ENCODE measurements at regions not wholly inside any gene's neighbourhood (a gene's known extent, or its start where the extent isn't known, plus 50 kb on each side); places are given as distances from the start of the nearest gene placed in this dataset.

DNA sequence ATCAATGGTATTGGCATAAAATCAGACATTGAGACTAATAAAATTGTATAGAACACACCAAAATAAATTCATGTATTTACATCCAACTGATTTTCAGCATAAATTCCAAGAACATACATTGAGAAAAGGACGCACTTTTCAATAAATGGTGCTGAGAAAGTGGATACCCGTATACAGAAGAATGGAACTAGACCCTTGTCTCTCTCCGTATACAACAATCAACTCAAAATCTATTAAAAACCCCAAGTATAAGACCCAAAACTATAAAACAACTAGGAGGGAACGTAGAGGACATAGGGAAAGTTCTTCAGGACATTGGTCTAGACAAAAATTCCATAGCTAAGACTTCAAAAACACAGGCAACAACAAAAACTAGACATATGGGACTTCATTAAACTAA lies 97.4 kb downstream of the GGTLC2 start:
- no peak overlapping the region for H3K4me3 ChIP-seq (ENCODE audit: low read depth, low read length)
- DNase-seq (ENCODE audit: low read depth) = no peak

DNA sequence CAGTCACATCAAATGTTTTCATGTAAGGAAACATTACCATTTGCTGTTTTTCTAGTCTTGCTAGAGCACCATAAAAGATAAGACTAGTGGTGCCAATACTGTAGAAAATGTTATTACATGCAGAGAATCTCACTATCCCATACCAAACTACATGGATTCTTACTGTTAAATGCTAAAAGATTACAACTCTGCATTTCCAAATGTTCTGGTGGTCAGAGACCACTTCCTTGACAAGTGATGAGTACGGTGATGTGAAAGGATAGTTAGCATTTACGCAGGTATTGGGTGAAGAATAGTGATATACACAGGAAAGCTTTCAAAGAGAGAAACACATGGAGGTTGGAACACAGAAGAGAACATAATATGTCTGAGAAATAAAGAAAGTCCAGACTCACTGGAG lies 98.2 kb downstream of the GGTLC2 start:
- no peak overlapping the region for H3K4me3 ChIP-seq (ENCODE audit: low read depth, low read length)
- DNase-seq (ENCODE audit: low read depth) = no peak

DNA sequence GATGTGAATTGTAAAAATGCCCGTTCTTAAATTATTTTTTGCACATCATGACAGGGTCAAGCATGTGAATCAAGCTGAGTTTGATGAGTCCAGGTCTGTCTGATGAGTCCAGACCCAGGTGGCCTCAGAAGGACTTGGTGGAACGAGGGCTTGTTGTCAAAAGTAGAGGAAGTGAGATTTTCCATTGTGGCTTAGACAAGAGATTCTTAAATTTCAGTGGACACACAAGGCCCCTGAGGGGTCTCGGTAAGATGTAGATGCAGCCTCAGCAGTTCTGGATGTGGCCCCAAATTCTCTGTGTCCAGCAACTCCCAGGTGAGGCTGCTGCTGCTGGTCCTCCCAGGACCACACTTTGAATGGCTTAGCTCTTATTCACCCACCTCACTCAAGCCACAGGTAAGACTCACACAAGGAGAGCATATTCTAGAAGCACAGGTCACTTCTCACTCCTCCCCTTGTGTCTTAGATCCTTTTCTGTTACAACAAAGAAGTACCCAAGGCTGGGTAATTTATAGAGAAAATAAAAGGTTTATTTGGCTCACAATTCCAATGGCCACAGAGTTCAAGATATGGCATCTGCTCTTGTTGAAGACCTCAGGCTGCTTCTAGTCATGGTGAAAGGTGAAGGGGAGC lies 98.8 kb downstream of the GGTLC2 start:
- no peak for DNase-seq (ENCODE audit: low read depth)
- H3K4me3 ChIP-seq (ENCODE audit: low read depth, low read length) = no peak overlapping the region

DNA sequence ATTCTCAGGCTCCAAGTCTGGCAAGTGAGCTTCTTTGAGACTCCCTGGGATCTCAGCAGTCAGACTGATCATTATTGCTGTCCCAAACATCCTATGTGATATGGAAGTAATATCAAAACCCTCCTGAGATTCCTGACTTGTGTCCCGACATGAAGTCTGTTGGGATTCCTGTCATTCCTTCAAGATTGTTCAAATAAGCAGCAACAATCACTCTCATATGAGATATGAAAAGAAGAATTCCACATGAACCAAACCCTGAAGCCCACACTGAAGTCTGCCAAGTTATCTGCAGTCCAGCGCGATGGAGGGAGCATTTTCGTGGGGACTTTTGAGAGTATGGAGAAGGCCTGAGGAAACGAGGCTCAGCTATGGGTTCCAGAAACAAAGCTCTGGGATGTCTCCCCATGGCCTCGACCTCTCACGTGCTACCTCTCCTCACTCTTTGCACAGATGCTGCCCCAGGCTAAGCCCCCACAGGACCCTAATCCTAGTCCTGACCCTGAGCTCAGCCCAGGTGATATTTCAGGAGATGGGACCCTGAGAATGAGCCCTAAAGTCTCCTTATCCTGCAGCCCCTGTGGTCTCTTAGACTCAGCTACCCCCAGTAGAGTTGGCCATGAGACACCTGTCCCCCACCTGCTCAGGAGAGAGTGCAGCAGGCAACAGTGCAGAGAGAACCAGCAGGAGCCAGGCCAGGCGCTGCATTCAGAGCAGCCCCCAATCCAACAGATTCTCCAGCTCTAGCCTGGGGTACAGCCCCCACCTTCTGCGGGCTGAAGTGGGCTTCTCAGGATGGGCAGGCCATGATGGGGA lies 100.2 kb downstream of the GGTLC2 start:
- no peak overlapping the region for H3K4me3 ChIP-seq (ENCODE audit: low read depth, low read length)
- no peak for DNase-seq (ENCODE audit: low read depth)

DNA sequence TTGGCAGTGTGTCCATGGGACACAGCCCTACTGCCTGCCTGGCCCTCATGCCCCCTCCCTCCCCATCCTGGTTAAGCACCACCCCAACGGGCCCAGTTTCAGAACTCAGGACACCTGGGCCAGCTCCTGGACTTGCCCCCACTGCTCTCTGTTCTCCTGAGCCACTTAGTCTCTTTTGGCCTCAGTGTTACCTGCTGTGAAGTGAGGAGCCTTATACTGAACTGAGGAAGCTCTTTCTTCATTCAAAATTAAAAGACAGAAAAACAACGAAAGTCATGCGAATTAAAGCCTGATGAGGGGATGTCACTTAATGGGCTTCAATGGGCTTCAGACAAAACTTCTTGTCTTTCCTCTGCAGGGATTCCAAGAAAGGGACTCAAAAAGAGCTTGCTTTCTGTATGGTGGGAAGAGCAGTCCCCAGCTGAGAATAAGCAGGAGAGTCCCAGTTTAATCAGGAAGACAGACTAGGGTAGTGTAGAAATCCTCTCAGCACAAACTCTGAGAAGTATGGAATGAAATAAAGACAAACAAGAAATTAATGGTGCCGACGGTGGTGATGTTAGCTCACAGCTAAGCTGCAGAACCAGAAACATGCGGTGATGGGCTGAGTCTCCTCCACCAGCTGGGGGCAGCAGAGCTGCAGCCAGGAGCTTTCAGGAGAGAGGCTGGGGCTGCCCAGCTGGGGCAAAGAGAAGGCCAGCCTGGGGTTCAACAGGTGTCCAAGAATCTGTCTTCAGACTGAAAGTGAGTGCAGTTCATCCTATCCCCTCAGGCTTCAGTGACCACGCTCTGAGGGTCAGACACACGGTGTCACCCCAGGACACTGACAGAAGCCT lies 101.0 kb downstream of the GGTLC2 start:
- no peak for DNase-seq (ENCODE audit: low read depth)
- H3K4me3 ChIP-seq (ENCODE audit: low read depth, low read length) = no peak overlapping the region

DNA sequence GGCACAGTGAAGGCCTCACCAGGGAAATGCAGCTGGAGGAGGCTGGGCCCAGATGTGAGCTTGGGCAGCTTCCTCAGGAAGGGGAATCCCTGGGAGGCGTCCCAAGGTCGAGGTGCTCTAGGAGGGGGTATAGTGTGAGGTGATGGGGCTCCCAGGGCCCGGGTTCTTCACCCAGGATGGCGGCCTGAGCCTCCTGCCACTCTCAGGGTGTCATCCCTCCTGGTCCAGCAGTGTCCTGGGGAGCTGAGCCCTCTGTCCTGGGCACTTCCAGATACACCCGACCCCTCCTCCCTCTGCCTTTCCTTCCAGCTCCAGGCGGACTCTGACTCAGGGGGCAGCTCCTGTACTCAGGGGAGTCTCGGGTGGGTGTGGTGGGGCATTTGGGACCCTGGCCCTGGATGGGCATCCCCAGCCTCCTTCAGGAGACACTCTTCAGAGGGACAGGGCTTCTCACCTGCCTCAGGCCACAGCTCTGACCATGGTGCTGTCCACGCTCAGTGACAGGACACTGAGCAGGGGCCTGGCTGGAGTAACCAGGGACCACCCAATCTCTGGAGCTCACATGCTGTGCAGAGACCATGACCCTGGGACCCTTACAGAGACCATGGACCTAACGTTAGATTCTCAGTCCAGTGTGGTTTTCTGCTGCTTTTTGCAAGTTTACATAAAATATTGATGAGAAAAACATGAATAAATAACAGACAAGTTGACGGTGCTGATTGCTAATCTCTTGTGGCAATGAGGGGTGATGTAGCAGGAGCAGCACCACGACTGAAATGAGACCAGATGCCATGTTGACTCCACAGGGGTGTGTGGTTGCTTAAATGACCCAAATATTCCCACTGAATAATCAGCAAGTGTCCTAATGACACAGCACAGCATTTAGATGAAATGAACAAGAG lies 101.9 kb downstream of the GGTLC2 start:
- H3K4me3 ChIP-seq (ENCODE audit: low read depth, low read length) = no peak overlapping the region
- DNase-seq (ENCODE audit: low read depth) = no peak

DNA sequence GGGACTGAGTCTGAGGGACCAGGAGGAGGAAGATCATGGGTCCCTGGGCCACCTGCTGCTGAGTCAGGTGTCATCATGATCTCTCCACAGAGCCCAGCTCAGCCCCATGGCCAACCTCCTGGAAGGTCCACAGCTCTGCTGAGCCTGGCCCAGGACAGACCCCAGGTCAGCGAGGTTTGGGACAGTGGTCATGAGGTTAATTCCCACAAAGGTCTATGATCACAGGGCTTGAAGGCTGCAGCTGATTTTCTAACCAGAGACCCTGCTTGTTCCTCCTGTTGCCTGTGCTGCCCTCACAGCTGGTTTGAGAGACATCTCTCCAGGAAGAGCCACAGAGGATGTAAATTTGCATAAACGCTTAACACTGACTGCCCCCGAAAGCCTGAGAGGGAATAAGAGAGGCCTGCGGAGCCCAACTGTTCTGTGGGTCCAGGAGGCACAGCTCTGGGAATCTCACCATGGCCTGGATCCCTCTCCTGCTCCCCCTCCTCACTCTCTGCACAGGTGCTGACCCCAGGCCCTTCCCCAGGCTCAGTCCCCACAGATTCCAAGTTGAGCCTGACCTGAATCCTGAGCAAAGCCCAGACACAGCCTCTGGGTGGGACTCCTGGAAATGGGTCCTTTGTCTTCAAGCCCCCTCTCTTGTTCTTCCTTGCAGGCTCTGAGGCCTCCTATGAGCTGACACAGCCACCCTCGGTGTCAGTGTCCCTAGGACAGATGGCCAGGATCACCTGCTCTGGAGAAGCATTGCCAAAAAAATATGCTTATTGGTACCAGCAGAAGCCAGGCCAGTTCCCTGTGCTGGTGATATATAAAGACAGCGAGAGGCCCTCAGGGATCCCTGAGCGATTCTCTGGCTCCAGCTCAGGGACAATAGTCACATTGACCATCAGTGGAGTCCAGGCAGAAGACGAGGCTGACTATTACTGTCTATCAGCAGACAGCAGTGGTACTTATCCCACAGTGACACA lies 102.8 kb downstream of the GGTLC2 start:
- no peak overlapping the region for H3K4me3 ChIP-seq (ENCODE audit: low read depth, low read length)
- no peak for DNase-seq (ENCODE audit: low read depth)

DNA sequence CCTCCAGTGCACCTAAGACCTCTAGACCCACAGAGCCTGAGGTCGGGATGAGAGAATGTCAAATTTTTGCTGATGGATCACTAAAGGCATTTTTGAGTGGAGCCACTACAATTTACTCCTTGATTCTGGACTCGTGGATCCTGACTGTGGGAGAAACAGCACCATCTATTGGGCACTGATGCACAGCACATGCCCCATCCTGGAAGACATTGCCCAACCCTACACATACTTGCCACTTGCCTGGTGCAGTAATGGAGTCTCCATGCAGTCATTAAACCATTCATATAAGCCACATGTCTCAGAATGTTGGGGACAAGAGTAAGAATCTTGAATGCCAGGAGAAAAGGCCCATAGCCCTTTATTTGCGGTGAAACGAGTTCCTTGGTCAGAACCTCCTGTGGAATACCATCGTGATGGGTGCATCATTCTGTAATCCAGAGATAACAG lies 103.9 kb downstream of the GGTLC2 start:
- no peak overlapping the region for H3K4me3 ChIP-seq (ENCODE audit: low read depth, low read length)
- DNase-seq (ENCODE audit: low read depth) = peak; percentile 19

DNA sequence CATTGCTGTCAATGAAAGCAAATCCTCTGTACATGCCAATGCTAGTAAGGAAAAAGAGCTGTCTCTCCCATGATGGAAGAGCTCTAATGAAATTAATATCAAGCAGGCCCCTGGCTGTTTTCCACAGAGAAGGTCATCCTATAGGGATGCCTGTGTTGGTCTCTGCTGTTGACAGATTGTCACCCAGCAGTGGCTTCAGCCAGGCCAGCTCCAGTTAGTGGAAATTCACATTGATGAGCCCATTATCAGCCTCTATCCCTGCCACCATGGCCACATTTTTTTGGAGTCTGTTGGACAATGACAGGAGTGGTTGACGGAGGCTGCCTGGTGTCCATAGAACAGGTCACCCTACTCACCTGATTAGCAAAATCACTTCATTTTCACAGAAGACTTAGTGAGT lies 104.3 kb downstream of the GGTLC2 start:
- H3K4me3 ChIP-seq (ENCODE audit: low read depth, low read length) = no peak overlapping the region
- no peak for DNase-seq (ENCODE audit: low read depth)

DNA sequence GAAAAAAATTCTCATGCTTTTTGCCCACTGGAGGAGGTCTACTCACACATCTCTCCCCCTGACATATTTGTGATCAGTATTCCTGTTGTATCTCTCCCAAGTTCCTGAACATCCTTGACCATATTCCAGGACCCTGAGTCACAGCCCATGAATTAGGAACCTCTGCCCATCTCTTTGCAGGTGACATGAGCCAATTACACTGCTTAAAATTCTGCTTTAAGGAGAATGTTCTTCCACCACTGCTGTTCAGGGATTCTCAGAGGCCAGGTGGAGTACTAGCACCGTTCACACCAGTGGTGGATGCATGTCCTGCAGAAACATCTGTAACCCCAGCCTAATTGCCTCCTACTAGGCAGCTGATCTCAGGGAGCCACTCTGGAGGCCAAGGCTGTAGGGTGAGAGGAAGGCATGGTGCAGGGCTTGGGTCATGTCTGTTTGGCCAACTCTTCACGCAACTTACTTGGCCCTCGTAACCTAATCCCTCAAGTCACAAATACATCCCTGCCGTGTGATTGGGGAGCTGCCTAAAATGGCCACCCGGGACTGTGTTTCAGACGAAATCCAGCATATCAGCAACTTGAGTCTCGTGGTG lies 104.8 kb downstream of the GGTLC2 start:
- no peak for DNase-seq (ENCODE audit: low read depth)
- no peak overlapping the region for H3K4me3 ChIP-seq (ENCODE audit: low read depth, low read length)

DNA sequence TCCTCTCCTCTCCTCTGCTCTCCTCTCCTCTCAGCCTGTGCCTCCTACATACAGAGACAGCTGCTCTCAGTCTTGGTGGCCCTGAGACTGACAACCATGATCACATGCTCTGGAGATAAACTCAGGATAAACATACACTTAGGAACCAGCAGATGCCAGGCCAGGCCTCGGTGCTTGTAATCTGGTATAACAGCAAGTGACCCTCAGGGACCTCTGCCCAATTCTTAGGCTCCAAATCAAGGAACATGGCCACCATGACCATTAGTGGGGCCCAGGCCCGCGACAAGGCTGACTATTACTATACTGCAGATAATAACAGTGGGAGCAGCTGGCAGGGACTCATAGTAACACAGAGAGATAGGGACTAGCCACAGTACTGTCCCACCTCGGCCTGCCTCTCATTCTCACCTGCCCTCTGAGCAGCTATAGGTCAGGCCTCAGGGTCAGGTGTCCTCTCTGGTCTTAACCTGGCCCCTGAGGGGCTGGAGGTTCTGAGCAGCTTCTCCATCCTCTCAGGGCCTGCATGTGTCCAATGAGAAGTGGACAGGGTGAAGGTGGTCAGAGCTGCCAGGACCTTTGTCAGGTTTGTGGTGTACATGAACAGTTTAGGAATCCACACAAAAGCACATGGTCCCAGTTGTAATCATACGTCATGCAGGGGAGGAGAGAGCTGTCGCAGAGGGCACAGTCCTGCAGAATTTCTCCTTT lies 106.1 kb downstream of the GGTLC2 start:
- no peak overlapping the region for H3K4me3 ChIP-seq (ENCODE audit: low read depth, low read length)
- no peak for DNase-seq (ENCODE audit: low read depth)

DNA sequence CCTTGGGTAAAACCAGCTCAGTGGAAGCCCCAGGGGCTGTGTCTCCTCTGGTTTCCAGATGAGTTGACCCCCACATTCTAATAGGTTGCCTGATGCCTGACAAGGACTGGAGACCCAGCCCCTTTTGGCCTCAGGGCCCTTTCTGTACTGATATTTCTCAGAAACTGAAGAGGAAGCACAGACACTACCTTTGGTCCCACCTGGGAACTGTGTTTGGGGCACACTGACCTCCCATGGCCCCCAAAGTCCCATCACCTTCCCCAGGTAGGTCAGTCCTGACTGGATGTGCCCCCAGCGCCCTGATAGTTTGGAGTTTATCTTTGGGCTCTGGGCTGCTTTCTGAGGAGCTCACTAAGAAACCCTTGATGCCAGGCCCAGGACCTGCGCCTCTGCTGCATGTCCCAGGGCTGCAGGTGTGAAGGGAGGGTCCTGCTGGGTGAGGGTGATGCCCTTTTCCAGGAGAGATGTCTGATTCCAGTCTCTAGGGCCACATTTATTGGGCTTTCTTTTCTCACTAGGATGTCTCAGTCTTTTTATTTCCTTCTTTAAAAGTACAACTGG lies 106.7 kb downstream of the GGTLC2 start:
- no peak overlapping the region for H3K4me3 ChIP-seq (ENCODE audit: low read depth, low read length)
- no peak for DNase-seq (ENCODE audit: low read depth)

DNA sequence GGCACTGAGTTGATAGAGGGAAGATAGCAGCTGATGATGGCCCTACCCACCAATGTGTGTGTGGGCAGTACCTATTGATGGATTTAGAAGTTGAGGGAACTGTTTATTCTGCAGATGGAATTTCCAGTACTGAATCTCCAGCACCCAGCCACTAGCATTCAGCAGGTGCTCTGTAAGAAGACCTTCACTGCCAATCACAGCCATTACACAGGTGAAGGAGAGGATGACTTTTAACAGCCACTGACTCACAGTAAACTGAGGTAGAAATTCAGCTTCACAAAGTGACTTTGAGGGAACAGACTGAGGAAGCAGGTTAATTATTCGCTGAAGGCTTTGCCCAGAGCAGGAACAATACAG lies 107.8 kb downstream of the GGTLC2 start:
- no peak for DNase-seq (ENCODE audit: low read depth)
- H3K4me3 ChIP-seq (ENCODE audit: low read depth, low read length) = no peak overlapping the region

DNA sequence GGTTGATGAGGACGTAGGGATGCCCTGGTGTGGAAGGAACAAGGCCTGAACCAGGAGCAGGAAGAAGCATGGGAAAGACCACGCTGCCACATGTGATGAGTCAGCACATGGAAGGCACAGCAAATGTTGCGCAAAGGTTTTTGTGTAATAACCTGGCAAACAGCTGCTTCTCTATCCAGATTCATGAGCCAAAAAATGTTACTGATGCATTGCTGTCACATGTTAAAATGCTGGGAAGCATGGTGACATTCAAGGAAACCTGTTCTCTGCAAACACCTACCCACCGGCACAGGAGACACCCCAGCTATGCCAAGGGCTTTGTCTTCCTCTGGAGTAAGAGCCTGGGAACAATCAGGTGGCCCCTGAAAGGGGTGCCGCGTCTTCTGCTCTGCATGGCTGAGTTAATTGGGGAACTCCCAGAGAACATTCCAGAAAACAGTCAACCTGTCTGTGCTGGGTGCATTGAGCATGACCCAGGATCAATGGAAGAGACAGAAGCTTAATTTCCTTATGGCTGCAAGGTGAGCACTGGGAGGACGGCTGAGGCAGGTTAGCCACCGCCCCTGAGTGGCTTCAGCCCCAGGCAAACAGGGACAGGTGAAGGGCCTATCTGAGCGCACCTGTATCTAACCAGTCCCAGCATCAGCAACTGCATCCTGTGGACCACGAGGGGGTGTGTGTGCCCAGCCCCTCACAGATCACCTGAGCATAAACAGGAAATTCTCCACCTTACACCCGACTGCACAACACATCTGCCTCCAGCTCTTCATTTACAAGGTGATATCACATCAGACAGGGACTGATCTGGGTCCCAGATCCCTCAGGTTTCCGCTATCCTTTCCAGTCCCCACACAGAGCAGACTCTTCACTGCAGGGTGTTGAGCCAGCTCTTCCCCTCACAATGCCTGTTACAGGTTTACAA lies 108.4 kb downstream of the GGTLC2 start:
- no peak overlapping the region for H3K4me3 ChIP-seq (ENCODE audit: low read depth, low read length)
- DNase-seq (ENCODE audit: low read depth) = peak; percentile 77

DNA sequence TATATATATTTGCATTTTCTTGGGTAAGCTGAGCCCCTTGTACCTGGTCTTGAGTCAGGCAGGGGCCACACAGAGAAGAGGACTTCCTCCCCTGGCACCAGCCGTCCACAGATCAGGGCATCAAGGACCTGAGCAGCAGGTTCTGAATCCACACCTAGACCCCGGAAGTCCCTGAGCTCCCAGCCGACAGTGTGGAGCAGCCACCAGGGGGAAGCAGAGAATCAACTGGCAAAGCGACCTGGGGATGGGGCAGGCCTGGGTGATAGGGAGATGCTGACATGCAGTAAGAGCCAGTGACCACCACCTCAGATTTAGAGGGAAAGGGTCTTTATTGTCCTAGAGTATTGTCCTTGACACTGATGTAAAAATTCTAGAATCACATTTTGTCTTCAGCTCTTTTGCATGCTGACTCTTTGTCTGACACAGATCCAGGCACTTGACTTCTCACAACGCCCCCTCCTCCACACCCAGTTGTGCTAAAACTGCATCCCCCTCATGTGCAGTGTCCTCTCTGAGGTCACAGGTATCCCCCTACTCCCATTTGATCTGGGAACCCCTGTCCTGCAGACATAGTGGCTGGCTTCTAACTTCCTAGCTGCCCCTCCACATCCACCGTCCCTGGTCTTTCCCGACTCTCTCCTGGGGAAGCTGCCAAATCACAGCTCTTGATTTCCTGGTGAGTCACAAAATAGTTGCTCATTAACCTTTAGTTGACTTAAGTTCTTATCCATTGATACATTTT lies 109.3 kb downstream of the GGTLC2 start:
- no peak overlapping the region for H3K4me3 ChIP-seq (ENCODE audit: low read depth, low read length)
- no peak for DNase-seq (ENCODE audit: low read depth)
